ENCODE measurements at regions not wholly inside any gene's neighbourhood (a gene's known extent, or its start where the extent isn't known, plus 50 kb on each side); places are given as distances from the start of the nearest gene placed in this dataset.

GRCh38 chr4:57832083-57832482 lies 721.9 kb upstream of the IGFBP7 start:
- TF ChIP-seq CTCF (IDR thresholded peaks at IDR 0.05; ENCODE audit: borderline replicate concordance, extremely low read depth, insufficient read depth) = no peak
- no peak for FAIRE-seq
- no peaks in the 10 kb centered on the region for H3K27me3 ChIP-seq (ENCODE audit: control insufficient read depth, insufficient read depth, low read length)

GRCh38 chr4:57789666-57790065 lies 679.5 kb upstream of the IGFBP7 start:
- FAIRE-seq (no peak), DNase-seq (peak in 1 of 5 donors; percentile 60)
- no peaks in the 10 kb centered on the region for H3K4me1 ChIP-seq (ENCODE audit: control insufficient read depth in 2 of 3, insufficient read depth in 2 of 3, low read depth in 1 of 3, low read length in 3 of 3)
- no peak overlapping the region for H3K4me3 ChIP-seq (ENCODE audit: low read length in 3 of 3)
- H3K9me3 ChIP-seq (ENCODE audit: control insufficient read depth in 2 of 3, insufficient read depth in 1 of 3, low read length in 3 of 3) = no peaks in the 10 kb centered on the region
- no peak overlapping the region for H3K9ac ChIP-seq (ENCODE audit: low read length in 3 of 3)
- no peak for TF ChIP-seq CTCF (IDR thresholded peaks at IDR 0.05; ENCODE audit: borderline replicate concordance, extremely low read depth, insufficient read depth)
- intact Hi-C loops (cut with DNase I) = no loop called here
- H3K27ac ChIP-seq (ENCODE audit: low read depth in 2 of 2, low read length in 2 of 2) = no peak overlapping the region
- no peaks in the 10 kb centered on the region for H3K27me3 ChIP-seq (ENCODE audit: control insufficient read depth, insufficient read depth, low read length)
- no peaks in the 10 kb centered on the region for H3K36me3 ChIP-seq (ENCODE audit: control insufficient read depth in 2 of 3, insufficient read depth in 3 of 3, low read length in 3 of 3)

More at GRCh38 chr4:57832083-57832482, 721.9 kb upstream of the IGFBP7 start:
- H3K9me3 ChIP-seq (ENCODE audit: control insufficient read depth in 2 of 3, insufficient read depth in 1 of 3, low read length in 3 of 3) = no peaks in the 10 kb centered on the region
- no peak for DNase-seq
- H3K4me3 ChIP-seq (ENCODE audit: low read length in 3 of 3) = no peak overlapping the region
- no peak overlapping the region for H3K9ac ChIP-seq (ENCODE audit: low read length in 3 of 3)
- intact Hi-C loops (cut with DNase I) = no loop called here
- H3K36me3 ChIP-seq (ENCODE audit: control insufficient read depth in 2 of 3, insufficient read depth in 3 of 3, low read length in 3 of 3) = no peaks in the 10 kb centered on the region
- no peaks in the 10 kb centered on the region for H3K4me1 ChIP-seq (ENCODE audit: control insufficient read depth in 2 of 3, insufficient read depth in 2 of 3, low read depth in 1 of 3, low read length in 3 of 3)
- H3K27ac ChIP-seq (ENCODE audit: low read depth in 2 of 2, low read length in 2 of 2) = no peak overlapping the region

- no peak for TF ChIP-seq CTCF (IDR thresholded peaks at IDR 0.05; ENCODE audit: borderline replicate concordance, extremely low read depth, insufficient read depth)
- Histone ChIP-seq H3K27ac (ENCODE audit: low read depth in 2 of 2, low read length in 2 of 2) (no peak overlapping the region), H3K4me3 (ENCODE audit: low read length in 3 of 3) (no peak overlapping the region), H3K4me1 (ENCODE audit: control insufficient read depth in 2 of 3, insufficient read depth in 2 of 3, low read depth in 1 of 3, low read length in 3 of 3) (no peaks in the 10 kb centered on the region), H3K9me3 (ENCODE audit: control insufficient read depth in 2 of 3, insufficient read depth in 1 of 3, low read length in 3 of 3) (no peaks in the 10 kb centered on the region), H3K9ac (ENCODE audit: low read length in 3 of 3) (no peak overlapping the region), H3K36me3 (ENCODE audit: control insufficient read depth in 2 of 3, insufficient read depth in 3 of 3, low read length in 3 of 3) (no peaks in the 10 kb centered on the region), H3K27me3 (ENCODE audit: control insufficient read depth, insufficient read depth, low read length) (no peaks in the 10 kb centered on the region)
- no peak for FAIRE-seq
- no peak for DNase-seq
- intact Hi-C loops (cut with DNase I) = no loop called here
Measured at GRCh38 chr4:57777876-57778275, 667.7 kb upstream of the IGFBP7 start.

- FAIRE-seq = no peak
- TF ChIP-seq CTCF (IDR thresholded peaks at IDR 0.05; ENCODE audit: borderline replicate concordance, extremely low read depth, insufficient read depth) = no peak
- H3K27me3 ChIP-seq (ENCODE audit: control insufficient read depth, insufficient read depth, low read length) = no peaks in the 10 kb centered on the region
Measured at GRCh38 chr4:57774681-57775080, 664.5 kb upstream of the IGFBP7 start.

More at GRCh38 chr4:57774681-57775080, 664.5 kb upstream of the IGFBP7 start:
- Histone ChIP-seq H3K27ac (ENCODE audit: low read depth in 2 of 2, low read length in 2 of 2) (no peak overlapping the region), H3K4me1 (ENCODE audit: control insufficient read depth in 2 of 3, insufficient read depth in 2 of 3, low read depth in 1 of 3, low read length in 3 of 3) (no peaks in the 10 kb centered on the region), H3K4me3 (ENCODE audit: low read length in 3 of 3) (no peak overlapping the region), H3K36me3 (ENCODE audit: control insufficient read depth in 2 of 3, insufficient read depth in 3 of 3, low read length in 3 of 3) (no peaks in the 10 kb centered on the region), H3K9me3 (ENCODE audit: control insufficient read depth in 2 of 3, insufficient read depth in 1 of 3, low read length in 3 of 3) (no peaks in the 10 kb centered on the region), H3K9ac (ENCODE audit: low read length in 3 of 3) (no peak overlapping the region)
- DNase-seq = no peak
- intact Hi-C loops (cut with DNase I) = no loop called here

Measured in kidney (tissue), 13 donors.